HuH-7.5 (cell line): ENCODE measurements at regions not wholly inside any gene's neighbourhood (a gene's known extent, or its start where the extent isn't known, plus 50 kb on each side); places are given as distances from the start of the nearest gene placed in this dataset.
"Not testable (repeated sequence)": the region's sequence is repeated elsewhere in the genome, so short reads cannot be mapped to it uniquely, and the experiment has no call there.

ENCODE experiments used
- DNase-seq: peaks from one replicate; pipeline ENCODE4 v3.0.0; 2011; ENCODE audit warnings: low spot score

GRCh38 chr1:96598416-96599168 is 123.0 kb upstream of the PTBP2 start:
- no peak for DNase-seq

GRCh38 chr1:96604620-96605019 is 117.0 kb upstream of the PTBP2 start:
- not testable (repeated sequence) for DNase-seq

- DNase-seq: not testable (repeated sequence)
Measured at GRCh38 chr1:96617375-96617774, 104.2 kb upstream of the PTBP2 start.

- DNase-seq: no peak
Measured at GRCh38 chr1:96632045-96632664, 89.4 kb upstream of the PTBP2 start.

- DNase-seq: no peak
Measured at GRCh38 chr1:96633695-96634094, 87.9 kb upstream of the PTBP2 start.

GRCh38 chr1:96634883-96635282 is 86.7 kb upstream of the PTBP2 start:
- no peak for DNase-seq

- no peak for DNase-seq
Measured at GRCh38 chr1:96641282-96641681, 80.3 kb upstream of the PTBP2 start.

GRCh38 chr1:96643519-96643918 is 78.1 kb upstream of the PTBP2 start:
- no peak for DNase-seq

GRCh38 chr1:96649301-96649700 is 72.3 kb upstream of the PTBP2 start:
- DNase-seq: no peak

- DNase-seq: no peak
Measured at GRCh38 chr1:96651517-96651916, 70.1 kb upstream of the PTBP2 start.

GRCh38 chr1:96660051-96660450 is 61.5 kb upstream of the PTBP2 start:
- DNase-seq: no peak

- DNase-seq: no peak
Measured at GRCh38 chr1:96660503-96660902, 61.1 kb upstream of the PTBP2 start.
